LNCAP (cell line): ENCODE measurements at regions not wholly inside any gene's neighbourhood (a gene's known extent, or its start where the extent isn't known, plus 50 kb on each side); places are given as distances from the start of the nearest gene placed in this dataset.

Source experiments
- TF ChIP-seq, protein P1 (sequence below): fragments of 450-650 bp; IDR thresholded peaks from 2 replicates; pipeline ENCODE4 v1.5.1; 2017; ENCODE audit warnings: mild to moderate bottlenecking

DNA sequence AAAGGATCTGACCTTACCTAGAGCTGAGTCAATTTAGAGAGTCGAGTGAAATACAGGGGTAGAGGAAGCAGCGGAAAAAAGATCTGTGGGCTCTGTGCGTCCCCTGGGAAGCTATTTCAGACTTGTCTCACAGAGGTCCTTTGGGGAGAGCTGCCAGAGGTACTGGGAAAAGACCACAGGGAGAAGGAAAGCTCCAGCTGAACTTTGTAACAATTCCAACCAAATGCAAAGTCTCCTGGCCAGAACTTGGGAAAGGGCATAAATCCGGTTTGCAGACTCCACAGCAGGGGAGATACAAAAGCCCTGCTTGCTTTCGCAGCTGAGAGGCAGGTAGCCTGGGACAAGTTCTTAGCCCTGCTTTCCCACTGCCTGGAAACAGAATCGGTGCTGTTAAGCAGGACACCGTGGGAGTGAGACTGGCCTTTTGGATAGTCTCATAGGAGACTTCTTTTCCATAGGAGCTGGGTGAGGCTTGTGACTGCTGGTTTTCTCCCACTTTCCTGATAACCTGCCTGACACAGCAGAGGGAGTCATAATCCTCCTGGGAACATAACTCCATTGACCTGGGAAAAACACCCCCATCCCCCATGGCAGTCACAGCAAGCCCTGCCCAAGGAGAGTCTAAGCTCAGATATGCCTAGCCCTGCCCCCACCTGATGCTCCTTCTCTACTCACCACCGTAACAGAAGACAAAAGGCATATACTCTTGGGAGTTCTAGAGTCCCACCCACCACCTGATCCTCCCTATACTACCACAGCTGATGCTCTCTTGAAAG is 926.2 kb downstream of the KCNMA1 start:
- TF ChIP-seq, protein P1, sequence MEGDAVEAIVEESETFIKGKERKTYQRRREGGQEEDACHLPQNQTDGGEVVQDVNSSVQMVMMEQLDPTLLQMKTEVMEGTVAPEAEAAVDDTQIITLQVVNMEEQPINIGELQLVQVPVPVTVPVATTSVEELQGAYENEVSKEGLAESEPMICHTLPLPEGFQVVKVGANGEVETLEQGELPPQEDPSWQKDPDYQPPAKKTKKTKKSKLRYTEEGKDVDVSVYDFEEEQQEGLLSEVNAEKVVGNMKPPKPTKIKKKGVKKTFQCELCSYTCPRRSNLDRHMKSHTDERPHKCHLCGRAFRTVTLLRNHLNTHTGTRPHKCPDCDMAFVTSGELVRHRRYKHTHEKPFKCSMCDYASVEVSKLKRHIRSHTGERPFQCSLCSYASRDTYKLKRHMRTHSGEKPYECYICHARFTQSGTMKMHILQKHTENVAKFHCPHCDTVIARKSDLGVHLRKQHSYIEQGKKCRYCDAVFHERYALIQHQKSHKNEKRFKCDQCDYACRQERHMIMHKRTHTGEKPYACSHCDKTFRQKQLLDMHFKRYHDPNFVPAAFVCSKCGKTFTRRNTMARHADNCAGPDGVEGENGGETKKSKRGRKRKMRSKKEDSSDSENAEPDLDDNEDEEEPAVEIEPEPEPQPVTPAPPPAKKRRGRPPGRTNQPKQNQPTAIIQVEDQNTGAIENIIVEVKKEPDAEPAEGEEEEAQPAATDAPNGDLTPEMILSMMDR, result no peak

DNA sequence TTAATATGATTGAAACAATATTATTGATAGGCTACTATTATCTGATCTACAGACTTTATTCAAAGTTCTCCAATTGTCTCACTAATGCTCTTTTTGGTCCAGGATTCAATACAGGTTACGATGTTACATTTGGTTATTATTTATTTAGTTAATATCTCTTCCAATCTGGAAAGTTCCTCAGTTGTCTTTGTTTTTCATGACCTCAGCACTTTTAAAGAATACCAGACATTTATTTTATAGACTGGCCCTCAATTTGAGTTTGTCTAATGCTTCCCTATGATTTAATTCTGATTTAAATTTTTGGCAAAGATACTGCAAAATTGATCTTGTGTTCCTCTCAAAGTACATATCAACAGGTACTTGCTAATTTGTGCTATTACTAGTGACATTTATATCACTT is 937.4 kb downstream of the KCNMA1 start:
- TF ChIP-seq, protein P1, result no peak

DNA sequence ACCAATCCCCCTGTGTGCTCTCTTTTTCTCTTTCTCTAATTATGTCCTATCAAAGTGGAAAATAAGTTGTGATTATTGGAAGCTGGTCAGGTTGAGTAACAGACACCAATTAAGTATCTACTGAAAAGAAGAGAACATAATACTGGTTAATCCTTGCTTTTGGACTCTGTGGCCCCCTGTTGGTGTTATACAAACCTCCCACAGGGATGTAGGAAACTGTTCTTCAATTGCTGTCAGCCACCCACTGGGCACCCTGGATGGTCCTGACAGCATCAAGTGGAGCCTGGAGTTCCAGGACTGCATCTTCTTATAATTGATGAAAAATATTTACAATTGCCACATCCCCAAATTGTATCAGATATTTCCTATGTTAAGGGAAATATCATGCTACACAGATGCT is 939.7 kb downstream of the KCNMA1 start:
- TF ChIP-seq, protein P1, result no peak

DNA sequence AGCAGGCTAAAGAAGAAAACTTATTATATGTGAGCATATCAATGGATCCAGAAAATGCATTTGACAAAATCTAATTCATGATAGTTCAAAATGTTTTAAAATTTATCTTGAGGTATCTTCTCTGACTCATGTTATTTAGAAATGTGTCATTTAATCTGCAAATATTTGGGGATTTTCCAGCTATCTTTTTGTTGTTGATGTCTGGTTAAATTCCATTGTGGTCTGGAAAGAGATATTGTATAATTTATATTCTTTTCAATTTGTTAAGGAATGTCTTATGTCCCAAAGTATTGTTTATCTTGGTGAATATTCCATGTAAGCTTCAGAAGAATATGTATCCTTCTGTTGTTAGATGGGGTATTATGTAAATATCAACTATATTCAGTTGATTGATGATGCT is 942.5 kb downstream of the KCNMA1 start:
- TF ChIP-seq, protein P1, result no peak

DNA sequence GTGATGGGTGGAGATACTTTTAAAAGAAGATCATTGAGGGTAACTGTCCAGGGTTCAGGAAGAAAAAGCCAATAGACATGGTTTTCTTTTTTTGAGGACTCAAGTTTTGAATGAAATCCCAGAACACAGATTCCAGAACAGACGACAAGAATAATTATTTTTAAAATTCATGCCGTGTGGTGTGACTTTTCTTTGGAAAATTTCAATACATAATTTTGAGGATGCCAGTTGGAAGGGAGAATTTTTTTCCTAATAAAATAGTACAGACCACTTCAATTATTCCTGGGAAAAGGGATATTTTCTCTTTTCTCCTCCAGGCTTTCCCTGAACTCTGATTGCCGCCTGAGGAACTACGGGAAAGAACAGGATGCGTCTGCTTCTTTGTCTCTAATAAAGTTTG is 951.4 kb downstream of the KCNMA1 start:
- TF ChIP-seq, protein P1, result no peak

DNA sequence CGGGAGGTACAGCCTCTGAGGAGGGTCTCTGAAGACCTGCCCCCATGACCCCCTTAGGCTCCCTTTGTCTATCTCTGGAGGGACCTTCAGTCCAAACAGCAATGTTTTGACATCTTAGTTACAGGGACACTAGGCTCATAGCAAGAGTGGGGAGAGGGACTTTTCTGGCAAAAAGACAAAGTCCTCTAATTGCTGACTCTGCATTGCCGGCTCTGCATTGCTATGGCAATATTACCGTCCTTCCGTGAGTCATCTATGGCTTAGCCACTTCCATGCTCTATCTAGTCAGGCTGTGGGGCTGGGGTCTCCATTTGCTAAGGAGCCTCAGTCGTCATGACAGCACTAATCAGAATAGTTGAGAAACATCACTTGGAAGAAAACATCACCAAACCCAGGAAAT is 952.6 kb downstream of the KCNMA1 start:
- TF ChIP-seq, protein P1, result no peak

DNA sequence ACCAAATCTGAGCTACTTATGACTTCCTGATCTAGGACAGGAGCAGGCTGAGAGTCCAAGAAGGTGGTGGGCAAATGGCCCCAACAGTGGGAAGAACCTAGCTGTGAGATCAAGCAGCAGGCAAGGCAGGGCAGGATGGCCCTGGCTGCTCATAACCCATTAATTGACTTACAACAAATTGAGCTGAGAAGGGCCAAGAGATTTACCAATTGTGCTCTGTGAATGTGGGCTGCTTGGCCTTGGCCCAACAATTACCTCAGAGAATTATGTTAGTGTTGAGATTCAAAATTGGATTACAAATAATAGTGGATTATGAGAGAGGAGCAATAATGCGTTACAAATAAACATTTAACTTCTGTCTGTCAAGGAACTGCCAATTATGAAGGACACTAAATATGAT is 956.5 kb downstream of the KCNMA1 start:
- TF ChIP-seq, protein P1, result no peak

DNA sequence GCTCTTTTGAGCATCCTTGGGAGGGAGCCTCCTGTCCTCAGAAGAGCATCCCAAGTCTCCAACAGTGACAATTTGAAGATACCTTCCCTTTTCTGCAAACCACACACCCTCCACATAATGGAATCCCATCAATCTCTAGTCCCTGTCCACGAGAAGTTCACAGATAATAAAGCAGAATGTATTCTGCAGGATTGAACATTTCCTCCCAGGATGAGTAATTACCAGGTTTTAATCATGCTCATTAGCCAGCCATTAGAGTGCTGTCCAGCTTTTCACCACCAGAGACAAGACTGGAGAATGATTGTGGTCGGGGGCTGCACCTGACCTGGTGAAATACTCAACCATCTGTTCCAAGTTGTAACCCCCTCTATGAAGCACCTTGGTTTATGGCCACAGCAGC is 958.6 kb downstream of the KCNMA1 start:
- TF ChIP-seq, protein P1, result no peak
